GM20000 (cell line): ENCODE measurements at regions not wholly inside any gene's neighbourhood (a gene's known extent, or its start where the extent isn't known, plus 50 kb on each side); places are given as distances from the start of the nearest gene placed in this dataset.

ENCODE experiments used
- DNase-seq: peaks from one replicate; pipeline ENCODE4 v3.0.0; 2012; ENCODE audit warnings: low spot score
- TF ChIP-seq, protein P1 (sequence below): IDR thresholded peaks from 2 replicates; pipeline ENCODE4 v1.5.1; 2012; ENCODE audit warnings: mild to moderate bottlenecking, control low read depth; ENCODE audit errors: extremely low read depth, missing control alignments

DNA sequence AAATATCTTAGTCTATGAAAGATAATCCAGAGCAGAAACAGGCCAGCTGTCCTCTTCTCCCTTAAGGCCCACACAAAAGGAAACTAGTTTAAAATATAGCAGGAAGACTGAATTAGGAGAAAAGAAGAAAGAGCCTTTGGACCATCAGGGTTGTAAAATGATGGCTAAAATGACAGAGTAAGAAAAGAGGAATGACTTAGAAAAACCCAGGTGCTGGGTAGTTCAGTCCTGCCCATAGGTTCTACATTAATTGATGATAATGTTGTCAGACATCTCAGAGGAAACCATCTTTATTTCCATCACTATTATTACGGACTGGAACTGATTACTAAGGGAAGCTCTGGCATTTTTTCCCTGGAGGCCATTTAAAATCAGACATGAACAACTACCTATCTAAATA is 142.8 kb upstream of the STT3B start:
- no peak for DNase-seq
- TF ChIP-seq, protein P1, sequence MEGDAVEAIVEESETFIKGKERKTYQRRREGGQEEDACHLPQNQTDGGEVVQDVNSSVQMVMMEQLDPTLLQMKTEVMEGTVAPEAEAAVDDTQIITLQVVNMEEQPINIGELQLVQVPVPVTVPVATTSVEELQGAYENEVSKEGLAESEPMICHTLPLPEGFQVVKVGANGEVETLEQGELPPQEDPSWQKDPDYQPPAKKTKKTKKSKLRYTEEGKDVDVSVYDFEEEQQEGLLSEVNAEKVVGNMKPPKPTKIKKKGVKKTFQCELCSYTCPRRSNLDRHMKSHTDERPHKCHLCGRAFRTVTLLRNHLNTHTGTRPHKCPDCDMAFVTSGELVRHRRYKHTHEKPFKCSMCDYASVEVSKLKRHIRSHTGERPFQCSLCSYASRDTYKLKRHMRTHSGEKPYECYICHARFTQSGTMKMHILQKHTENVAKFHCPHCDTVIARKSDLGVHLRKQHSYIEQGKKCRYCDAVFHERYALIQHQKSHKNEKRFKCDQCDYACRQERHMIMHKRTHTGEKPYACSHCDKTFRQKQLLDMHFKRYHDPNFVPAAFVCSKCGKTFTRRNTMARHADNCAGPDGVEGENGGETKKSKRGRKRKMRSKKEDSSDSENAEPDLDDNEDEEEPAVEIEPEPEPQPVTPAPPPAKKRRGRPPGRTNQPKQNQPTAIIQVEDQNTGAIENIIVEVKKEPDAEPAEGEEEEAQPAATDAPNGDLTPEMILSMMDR, result no peak

- TF ChIP-seq, protein P1, result no peak
- DNase-seq, result no peak
Measured at GRCh38 chr3:31390466-31390865, 142.3 kb upstream of the STT3B start.

- TF ChIP-seq, protein P1, result no peak
- DNase-seq, result peak; percentile 44
Measured at GRCh38 chr3:31391150-31391549, 141.6 kb upstream of the STT3B start.

- DNase-seq, result no peak
- TF ChIP-seq, protein P1, result no peak
Measured at GRCh38 chr3:31392568-31392967, 140.2 kb upstream of the STT3B start.

GRCh38 chr3:31399271-31399670 is 133.5 kb upstream of the STT3B start:
- no peak for DNase-seq

GRCh38 chr3:31402117-31402516 is 130.6 kb upstream of the STT3B start:
- TF ChIP-seq, protein P1, result no peak
- no peak for DNase-seq

More at GRCh38 chr3:31399271-31399670, 133.5 kb upstream of the STT3B start:
- TF ChIP-seq, protein P1, result no peak

- TF ChIP-seq, protein P1, result no peak
- DNase-seq, result no peak
Measured at GRCh38 chr3:31403197-31403596, 129.5 kb upstream of the STT3B start.
